GM19468 (cell line): ENCODE measurements at regions not wholly inside any gene's neighbourhood (a gene's known extent, or its start where the extent isn't known, plus 50 kb on each side); places are given as distances from the start of the nearest gene placed in this dataset.

Experiments used
- ATAC-seq: cut with Tn5 transposase; IDR thresholded peaks from one replicate; pipeline ENCODE4 v1.9.1; 2021; ENCODE audit warnings: mild to moderate bottlenecking, moderate library complexity, moderate number of reproducible peaks; ENCODE audit not compliant: unreplicated experiment; ENCODE audit errors: extremely low read depth

- ATAC-seq = no peak
Measured at GRCh38 chr1:87194271-87194774, 134.4 kb upstream of the LMO4 start.

GRCh38 chr1:87194856-87195255, 133.8 kb upstream of the LMO4 start:
- no peak for ATAC-seq

GRCh38 chr1:87196110-87196827, 132.4 kb upstream of the LMO4 start:
- ATAC-seq = no peak

GRCh38 chr1:87197156-87197555, 131.5 kb upstream of the LMO4 start:
- ATAC-seq = no peak

GRCh38 chr1:87197641-87198040, 131.0 kb upstream of the LMO4 start:
- ATAC-seq = no peak

- no peak for ATAC-seq
Measured at GRCh38 chr1:87200875-87201638, 127.6 kb upstream of the LMO4 start.

GRCh38 chr1:87201768-87202167, 126.9 kb upstream of the LMO4 start:
- ATAC-seq = no peak

GRCh38 chr1:87202451-87202850, 126.2 kb upstream of the LMO4 start:
- no peak for ATAC-seq

- ATAC-seq = peak; percentile 95
Measured at GRCh38 chr1:87202922-87203655, 125.6 kb upstream of the LMO4 start.

GRCh38 chr1:87203904-87204303, 124.8 kb upstream of the LMO4 start:
- no peak for ATAC-seq

GRCh38 chr1:87204441-87204840, 124.2 kb upstream of the LMO4 start:
- no peak for ATAC-seq

- no peak for ATAC-seq
Measured at GRCh38 chr1:87204921-87205320, 123.8 kb upstream of the LMO4 start.

GRCh38 chr1:87206044-87206831, 122.4 kb upstream of the LMO4 start:
- ATAC-seq = no peak

- ATAC-seq = no peak
Measured at GRCh38 chr1:87208080-87208479, 120.6 kb upstream of the LMO4 start.

GRCh38 chr1:87208931-87209330, 119.7 kb upstream of the LMO4 start:
- no peak for ATAC-seq

GRCh38 chr1:87210151-87210550, 118.5 kb upstream of the LMO4 start:
- no peak for ATAC-seq

- no peak for ATAC-seq
Measured at GRCh38 chr1:87212431-87213134, 116.1 kb upstream of the LMO4 start.

- no peak for ATAC-seq
Measured at GRCh38 chr1:87213135-87213515, 115.6 kb upstream of the LMO4 start.

GRCh38 chr1:87215592-87215991, 113.1 kb upstream of the LMO4 start:
- no peak for ATAC-seq

- no peak for ATAC-seq
Measured at GRCh38 chr1:87218618-87219017, 110.1 kb upstream of the LMO4 start.
